HL-60 (cell line): ENCODE measurements at regions not wholly inside any gene's neighbourhood (a gene's known extent, or its start where the extent isn't known, plus 50 kb on each side); places are given as distances from the start of the nearest gene placed in this dataset.

Source experiments
- GABPA ChIP-seq: IDR thresholded peaks from 2 replicates; pipeline ENCODE4 v1.6.1; 2012; ENCODE audit warnings: low read depth
- POLR2AphosphoS5 ChIP-seq: IDR thresholded peaks from 2 replicates; pipeline ENCODE4 v1.6.1; 2012; ENCODE audit warnings: low read depth
- TF ChIP-seq, protein P1 (sequence below): IDR thresholded peaks from one replicate; pipeline ENCODE4 v1.5.1; 2011; ENCODE audit warnings: low read length, control low read depth, inconsistent platforms; ENCODE audit not compliant: insufficient read depth
- TF ChIP-seq, protein P2 (sequence below): IDR thresholded peaks from 2 replicates; pipeline ENCODE4 v1.6.1; 2012; ENCODE audit warnings: low read depth; ENCODE audit not compliant: insufficient replicate concordance

- TF ChIP-seq, protein P1, sequence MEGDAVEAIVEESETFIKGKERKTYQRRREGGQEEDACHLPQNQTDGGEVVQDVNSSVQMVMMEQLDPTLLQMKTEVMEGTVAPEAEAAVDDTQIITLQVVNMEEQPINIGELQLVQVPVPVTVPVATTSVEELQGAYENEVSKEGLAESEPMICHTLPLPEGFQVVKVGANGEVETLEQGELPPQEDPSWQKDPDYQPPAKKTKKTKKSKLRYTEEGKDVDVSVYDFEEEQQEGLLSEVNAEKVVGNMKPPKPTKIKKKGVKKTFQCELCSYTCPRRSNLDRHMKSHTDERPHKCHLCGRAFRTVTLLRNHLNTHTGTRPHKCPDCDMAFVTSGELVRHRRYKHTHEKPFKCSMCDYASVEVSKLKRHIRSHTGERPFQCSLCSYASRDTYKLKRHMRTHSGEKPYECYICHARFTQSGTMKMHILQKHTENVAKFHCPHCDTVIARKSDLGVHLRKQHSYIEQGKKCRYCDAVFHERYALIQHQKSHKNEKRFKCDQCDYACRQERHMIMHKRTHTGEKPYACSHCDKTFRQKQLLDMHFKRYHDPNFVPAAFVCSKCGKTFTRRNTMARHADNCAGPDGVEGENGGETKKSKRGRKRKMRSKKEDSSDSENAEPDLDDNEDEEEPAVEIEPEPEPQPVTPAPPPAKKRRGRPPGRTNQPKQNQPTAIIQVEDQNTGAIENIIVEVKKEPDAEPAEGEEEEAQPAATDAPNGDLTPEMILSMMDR = no peak
- TF ChIP-seq, protein P2, sequence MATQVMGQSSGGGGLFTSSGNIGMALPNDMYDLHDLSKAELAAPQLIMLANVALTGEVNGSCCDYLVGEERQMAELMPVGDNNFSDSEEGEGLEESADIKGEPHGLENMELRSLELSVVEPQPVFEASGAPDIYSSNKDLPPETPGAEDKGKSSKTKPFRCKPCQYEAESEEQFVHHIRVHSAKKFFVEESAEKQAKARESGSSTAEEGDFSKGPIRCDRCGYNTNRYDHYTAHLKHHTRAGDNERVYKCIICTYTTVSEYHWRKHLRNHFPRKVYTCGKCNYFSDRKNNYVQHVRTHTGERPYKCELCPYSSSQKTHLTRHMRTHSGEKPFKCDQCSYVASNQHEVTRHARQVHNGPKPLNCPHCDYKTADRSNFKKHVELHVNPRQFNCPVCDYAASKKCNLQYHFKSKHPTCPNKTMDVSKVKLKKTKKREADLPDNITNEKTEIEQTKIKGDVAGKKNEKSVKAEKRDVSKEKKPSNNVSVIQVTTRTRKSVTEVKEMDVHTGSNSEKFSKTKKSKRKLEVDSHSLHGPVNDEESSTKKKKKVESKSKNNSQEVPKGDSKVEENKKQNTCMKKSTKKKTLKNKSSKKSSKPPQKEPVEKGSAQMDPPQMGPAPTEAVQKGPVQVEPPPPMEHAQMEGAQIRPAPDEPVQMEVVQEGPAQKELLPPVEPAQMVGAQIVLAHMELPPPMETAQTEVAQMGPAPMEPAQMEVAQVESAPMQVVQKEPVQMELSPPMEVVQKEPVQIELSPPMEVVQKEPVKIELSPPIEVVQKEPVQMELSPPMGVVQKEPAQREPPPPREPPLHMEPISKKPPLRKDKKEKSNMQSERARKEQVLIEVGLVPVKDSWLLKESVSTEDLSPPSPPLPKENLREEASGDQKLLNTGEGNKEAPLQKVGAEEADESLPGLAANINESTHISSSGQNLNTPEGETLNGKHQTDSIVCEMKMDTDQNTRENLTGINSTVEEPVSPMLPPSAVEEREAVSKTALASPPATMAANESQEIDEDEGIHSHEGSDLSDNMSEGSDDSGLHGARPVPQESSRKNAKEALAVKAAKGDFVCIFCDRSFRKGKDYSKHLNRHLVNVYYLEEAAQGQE = no peak
- TF ChIP-seq POLR2AphosphoS5 (no peak), GABPA (no peak)
These were observed 470.8 kb upstream of the LMO3 start for GRCh38 chr12:17076811-17077210.
